Heart right ventricle (tissue), 16 donors: ENCODE measurements at regions not wholly inside any gene's neighbourhood (a gene's known extent, or its start where the extent isn't known, plus 50 kb on each side); places are given as distances from the start of the nearest gene placed in this dataset.
A peak's percentile ranks its signal among the peaks of the same experiment; 100 is the strongest.

Source experiments
- ATAC-seq, 8 donors: fragments of 200-7000 bp; cut with Tn5 transposase; one replicate each; pipeline ENCODE4 v1.9.1; 2020; ENCODE audit warnings: mild to moderate bottlenecking in 8 of 8, moderate library complexity in 8 of 8, moderate number of reproducible peaks in 1 of 8
- DNase-seq, 2 donors: peaks; one replicate each; pipeline ENCODE4 v3.0.0-alpha.2; 2020
- H3K27ac ChIP-seq, 10 donors: fragments of 200-600 bp; sonication (generic) in 2 of 10; one replicate each; pipeline versions ENCODE4 v1.5.0 to v1.8.0; 2020 to 2022; ENCODE audit warnings: mild to moderate bottlenecking in 3 of 10
- H3K27me3 ChIP-seq, 7 donors: fragments of 200-600 bp; one replicate each; pipeline ENCODE4 v1.8.0; 2021 to 2022; ENCODE audit warnings: mild to moderate bottlenecking in 2 of 7
- H3K36me3 ChIP-seq, 9 donors: fragments of 200-600 bp; sonication (generic) in 1 of 9; one replicate each; pipeline versions ENCODE4 v1.5.0 to v1.8.0; 2020 to 2022; ENCODE audit warnings: mild to moderate bottlenecking in 2 of 9
- H3K4me1 ChIP-seq, 9 donors: fragments of 200-600 bp; sonication (generic) in 1 of 9; one replicate each; pipeline versions ENCODE4 v1.5.0 to v1.8.0; 2020 to 2022; ENCODE audit warnings: mild to moderate bottlenecking in 4 of 9
- H3K4me3 ChIP-seq, 10 donors: fragments of 200-600 bp; sonication (generic) in 2 of 10; one replicate each; pipeline versions ENCODE4 v1.5.0 to v1.8.0; 2020 to 2022; ENCODE audit warnings: mild to moderate bottlenecking in 7 of 10, moderate library complexity in 2 of 10
- H3K9me3 ChIP-seq, 11 donors: fragments of 200-600 bp in 10 of 11; sonication (generic) in 2 of 11; one replicate each; pipeline versions ENCODE4 v1.5.0 to v1.8.0; 2013 to 2022; ENCODE audit warnings: mild to moderate bottlenecking in 2 of 11, control low read depth in 1 of 11, moderate library complexity in 1 of 11
- WGBS, 2 donors: extraction: QIAGEN DNeasy Blood & Tissue Kit; methylation state at CpG; one replicate each; pipeline ENCODE4 v1.1.7; 2013; ENCODE audit warnings: inconsistent platforms in 1 of 2; 5-methylcytosine and 5-hydroxymethylcytosine counted together
- intact Hi-C, 10 donors: fragments of 100-400 bp; cut with DNase I; formaldehyde crosslinking; loops; one replicate each; pipeline versions ENCODE4 v1.11.1 to v1.14.2; 2022
- TF ChIP-seq, protein P1 (sequence below), 9 donors: fragments of 200-600 bp; sonication (generic) in 2 of 9; IDR thresholded peaks; one replicate each; pipeline versions ENCODE4 v1.5.0 to v1.8.0; 2021 to 2022; ENCODE audit warnings: antibody characterized with exemption in 9 of 9, mild to moderate bottlenecking in 5 of 9, moderate library complexity in 1 of 9
- donor health status: Arrhythmogenic right ventricular cardiomyopathy.
- donor health status: ischemic (EF 13 %, LVEDD 7.1; RV severe dilation, severe dysfunction).
- donor health status: healthy with polysubstance abuse.
- donor health status: DM: no; HTN: yes; CAD: no.
- donor health status: DM: no; HTN: no; CAD: no.
- donor health status: ischemic (EF 25% LVEDD 6.9; RV normal size, moderate dysfunction).
- donor health status: ischemic (EF 25% LVEDD 5.7; RV mildly dilated, moderate dysfunction).
- donor health status: healthy.
- donor health status: DM: yes; HTN: yes; CAD: no.
- donor health status: Ischemic cardiomyopathy.
- donor health status: ischemic (EF 35%, LVEDD 5.7; RV mildly dilated, moderate dysfunction).
- donor health status: nonischemic (EF 11% LVEDD 7.7; RV severe dilation, severe dysfunction).
- donor health status: DM: yes; HTN: yes; CAD: no.
- donor health status: PGD.
- donor health status: ischemic (EF 29% LVEDD 5.4; RV normal size, mild dysfunction).
- donor health status: nonischemic (EF 23%, LVEDD 6.1; RV moderate dilation, normal function).

DNA sequence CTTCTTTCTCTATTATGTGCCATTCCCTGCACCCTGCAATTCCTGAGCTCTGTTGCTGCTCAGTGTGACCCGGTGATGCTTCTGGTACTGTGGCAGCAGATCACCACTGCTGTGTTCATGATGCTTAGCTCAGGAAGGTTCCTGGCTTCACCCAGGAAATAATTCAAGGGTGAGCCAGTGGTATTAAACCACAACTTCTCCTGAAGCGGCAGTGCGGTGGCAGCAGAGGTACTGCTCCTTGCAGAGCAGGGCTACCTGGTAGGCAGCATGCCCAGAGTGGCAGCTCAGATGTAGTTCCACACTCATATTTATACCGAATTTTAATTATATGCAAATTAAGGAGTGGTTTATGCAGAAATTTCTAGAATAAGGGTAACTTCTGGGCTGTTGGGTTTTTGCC lies 213.8 kb upstream of the ZNF608 start:
- intact Hi-C loops = no loop called here
- no peak overlapping the region for H3K4me3 ChIP-seq
- no peaks in the 10 kb centered on the region for H3K36me3 ChIP-seq
- H3K4me1 ChIP-seq = peaks cover 0 to 10% (median 0%) of the 10 kb centered on the region in 9 donors
- WGBS, 2 donors = 94 to 96% methylated on average over 4 of the region's 4 CpGs
- H3K9me3 ChIP-seq = no peaks in the 10 kb centered on the region
- H3K27ac ChIP-seq = no peak overlapping the region
- H3K27me3 ChIP-seq = no peaks in the 10 kb centered on the region
- no peak for DNase-seq
- no peak for ATAC-seq
- TF ChIP-seq, protein P1, sequence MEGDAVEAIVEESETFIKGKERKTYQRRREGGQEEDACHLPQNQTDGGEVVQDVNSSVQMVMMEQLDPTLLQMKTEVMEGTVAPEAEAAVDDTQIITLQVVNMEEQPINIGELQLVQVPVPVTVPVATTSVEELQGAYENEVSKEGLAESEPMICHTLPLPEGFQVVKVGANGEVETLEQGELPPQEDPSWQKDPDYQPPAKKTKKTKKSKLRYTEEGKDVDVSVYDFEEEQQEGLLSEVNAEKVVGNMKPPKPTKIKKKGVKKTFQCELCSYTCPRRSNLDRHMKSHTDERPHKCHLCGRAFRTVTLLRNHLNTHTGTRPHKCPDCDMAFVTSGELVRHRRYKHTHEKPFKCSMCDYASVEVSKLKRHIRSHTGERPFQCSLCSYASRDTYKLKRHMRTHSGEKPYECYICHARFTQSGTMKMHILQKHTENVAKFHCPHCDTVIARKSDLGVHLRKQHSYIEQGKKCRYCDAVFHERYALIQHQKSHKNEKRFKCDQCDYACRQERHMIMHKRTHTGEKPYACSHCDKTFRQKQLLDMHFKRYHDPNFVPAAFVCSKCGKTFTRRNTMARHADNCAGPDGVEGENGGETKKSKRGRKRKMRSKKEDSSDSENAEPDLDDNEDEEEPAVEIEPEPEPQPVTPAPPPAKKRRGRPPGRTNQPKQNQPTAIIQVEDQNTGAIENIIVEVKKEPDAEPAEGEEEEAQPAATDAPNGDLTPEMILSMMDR (IDR thresholded peaks at IDR 0.05) = no peak

DNA sequence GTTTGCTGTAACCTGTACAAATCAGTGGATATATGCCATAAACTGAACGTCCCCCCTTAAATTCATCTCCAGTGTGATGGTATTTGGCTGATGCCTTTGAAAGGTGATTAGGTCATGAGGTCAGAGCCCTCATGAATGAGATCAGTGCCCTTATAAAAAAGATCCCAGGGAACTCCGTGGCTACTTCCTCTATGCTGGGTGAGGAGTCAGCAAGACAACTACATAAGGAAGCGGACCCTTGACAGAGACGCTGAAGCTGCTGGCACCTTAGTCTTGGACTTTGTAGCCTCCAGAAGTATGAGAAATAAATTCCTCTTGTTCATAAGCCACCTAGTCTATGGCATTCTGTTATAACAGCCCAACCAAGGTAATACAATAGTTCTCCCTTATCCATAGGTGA lies 215.1 kb upstream of the ZNF608 start:
- H3K27ac ChIP-seq = peak overlapping the region in 1 of 10 donors; percentile 10
- 82 to 87% methylated on average over 4 of the region's 4 CpGs for WGBS, 2 donors
- DNase-seq (no peak), ATAC-seq (no peak)
- peaks cover 0 to 10% (median 0%) of the 10 kb centered on the region in 9 donors for H3K4me1 ChIP-seq
- no peaks in the 10 kb centered on the region for H3K9me3 ChIP-seq
- H3K4me3 ChIP-seq = no peak overlapping the region
- intact Hi-C loops = no loop called here
- H3K36me3 ChIP-seq = no peaks in the 10 kb centered on the region
- TF ChIP-seq, protein P1 (IDR thresholded peaks at IDR 0.05) = no peak
- no peaks in the 10 kb centered on the region for H3K27me3 ChIP-seq

DNA sequence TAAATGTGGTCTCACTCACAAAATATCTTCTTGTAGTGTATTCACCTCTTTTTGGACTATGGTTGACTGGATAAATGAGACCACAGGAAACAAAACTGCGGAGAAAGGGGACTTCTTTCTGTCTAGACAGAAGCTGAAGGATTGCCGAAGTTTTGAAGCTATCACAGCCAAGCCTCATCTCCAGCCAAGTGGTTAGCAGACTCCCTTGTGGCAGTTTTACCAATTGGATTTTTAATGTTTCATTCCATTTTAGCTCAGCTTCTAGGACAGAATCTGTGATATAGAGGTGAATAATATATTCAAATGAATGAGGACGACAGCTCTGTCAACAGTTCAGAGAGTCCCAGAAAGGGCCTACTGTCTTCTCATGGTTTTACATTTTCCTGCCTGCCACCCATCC lies 215.7 kb upstream of the ZNF608 start:
- ATAC-seq = no peak
- Histone ChIP-seq H3K36me3 (no peaks in the 10 kb centered on the region), H3K4me1 (peaks cover 0 to 10% (median 0%) of the 10 kb centered on the region in 9 donors), H3K27me3 (no peaks in the 10 kb centered on the region), H3K4me3 (no peak overlapping the region), H3K27ac (peak overlapping the region in 1 of 10 donors; percentile 10), H3K9me3 (no peaks in the 10 kb centered on the region)
- TF ChIP-seq, protein P1 (IDR thresholded peaks at IDR 0.05) = no peak
- WGBS, 2 donors = 71 to 76% methylated on average over 3 of the region's 3 CpGs
- no peak for DNase-seq
- intact Hi-C loops = no loop called here

DNA sequence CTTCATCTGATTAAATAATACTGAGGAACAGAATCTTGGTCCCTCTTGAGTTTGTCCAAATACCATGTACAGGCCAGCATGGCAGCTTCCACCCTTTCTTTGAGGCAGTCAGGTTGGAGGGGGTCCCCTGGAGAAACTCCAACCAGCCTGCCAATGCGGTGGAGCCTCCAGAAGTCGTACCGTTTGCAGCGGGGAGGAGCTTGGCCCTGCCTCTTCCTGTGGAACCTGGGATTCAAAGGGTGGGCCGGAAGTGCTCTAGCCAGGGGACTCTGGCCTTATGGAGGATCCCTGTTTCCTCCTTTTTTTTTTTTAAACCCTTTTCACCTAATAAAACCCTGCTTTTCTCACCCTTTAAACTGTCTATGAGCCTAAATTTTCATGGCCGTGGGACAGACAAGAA lies 216.3 kb upstream of the ZNF608 start:
- no peaks in the 10 kb centered on the region for H3K9me3 ChIP-seq
- DNase-seq (no peak), ATAC-seq (no peak)
- peaks cover 0 to 10% (median 0%) of the 10 kb centered on the region in 9 donors for H3K4me1 ChIP-seq
- TF ChIP-seq, protein P1 (IDR thresholded peaks at IDR 0.05) = no peak
- intact Hi-C loops = no loop called here
- H3K4me3 ChIP-seq = no peak overlapping the region
- WGBS, 2 donors = 69 to 78% methylated on average over 6 of the region's 6 CpGs
- no peaks in the 10 kb centered on the region for H3K36me3 ChIP-seq
- no peak overlapping the region for H3K27ac ChIP-seq
- H3K27me3 ChIP-seq = no peaks in the 10 kb centered on the region
